Psoas muscle (tissue), 7 donors: ENCODE measurements at regions not wholly inside any gene's neighbourhood (a gene's known extent, or its start where the extent isn't known, plus 50 kb on each side); places are given as distances from the start of the nearest gene placed in this dataset.

Experiments used
- ATAC-seq, 4 donors: fragments of 200-7000 bp; cut with Tn5 transposase; one replicate each; pipeline ENCODE4 v1.9.1; 2020; ENCODE audit warnings: moderate library complexity in 3 of 4, mild to moderate bottlenecking in 2 of 4
- DNase-seq, 2 donors: peaks; one replicate each; pipeline ENCODE4 v3.0.0-alpha.2; 2020
- H3K27ac ChIP-seq: fragments of 200-600 bp; one replicate; pipeline ENCODE4 v1.8.0; 2022
- H3K27me3 ChIP-seq, 3 donors: fragments of 200-600 bp in 1 of 3; one replicate each; pipeline versions ENCODE4 v1.6.1 to v1.8.0; 2013 to 2022; ENCODE audit warnings: low read length in 2 of 3, mild to moderate bottlenecking in 2 of 3, moderate library complexity in 1 of 3; ENCODE audit not compliant: insufficient read depth in 3 of 3
- H3K36me3 ChIP-seq, 2 donors: fragments of 200-600 bp in 1 of 2; one replicate each; pipeline versions ENCODE4 v1.6.1 to v1.8.0; 2013 to 2022; ENCODE audit warnings: low read depth in 1 of 2, mild to moderate bottlenecking in 1 of 2, moderate library complexity in 1 of 2; ENCODE audit not compliant: insufficient read depth in 1 of 2
- H3K4me1 ChIP-seq: fragments of 200-600 bp; one replicate; pipeline ENCODE4 v1.8.0; 2022
- H3K4me3 ChIP-seq: fragments of 200-600 bp; one replicate; pipeline ENCODE4 v1.8.0; 2022; ENCODE audit warnings: mild to moderate bottlenecking
- H3K9me3 ChIP-seq: fragments of 200-600 bp; one replicate; pipeline ENCODE4 v1.8.0; 2022
- CTCF ChIP-seq: fragments of 200-600 bp; IDR thresholded peaks from one replicate; pipeline ENCODE4 v1.8.0; 2022; ENCODE audit warnings: antibody characterized with exemption
- WGBS, 3 donors: extraction: QIAGEN DNeasy Blood & Tissue Kit; methylation state at CpG; one replicate each; pipeline versions ENCODE4 v1.1.6 to v1.1.7; 2013; 5-methylcytosine and 5-hydroxymethylcytosine counted together
- intact Hi-C, 2 donors: fragments of 100-400 bp; cut with DNase I; formaldehyde crosslinking; loops; one replicate each; pipeline versions ENCODE4 v1.11.0 to v1.14.2; 2022
- donor health status: healthy with polysubstance abuse.
- donor health status: DM: no; HTN: no; CAD: no; lungs with moderate emphysema.
- donor health status: Bipolar disorder and iron deficiency.
- donor health status: healthy.
- donor health status: DM: yes; HTN: yes; CAD: no.
- donor health status: DM: no; HTN: no; CAD: no.
- donor health status: DM: yes; HTN: yes; CAD: no.

- no peak for TF ChIP-seq CTCF
- ATAC-seq = peak in 1 of 4 donors; percentile 57
- H3K9me3 ChIP-seq = no peaks in the 10 kb centered on the region
Observed at GRCh38 chr6:159490298-159490937, 202.6 kb downstream of the SOD2 start.

GRCh38 chr6:159487636-159488035, 205.4 kb downstream of the SOD2 start:
- Histone ChIP-seq H3K27me3 (no peaks in the 10 kb centered on the region), H3K27ac (no peak overlapping the region), H3K4me3 (no peak overlapping the region), H3K4me1 (no peaks in the 10 kb centered on the region), H3K9me3 (no peaks in the 10 kb centered on the region), H3K36me3 (no peaks in the 10 kb centered on the region)
- DNase-seq (no peak), ATAC-seq (no peak)
- TF ChIP-seq CTCF = no peak
- 59 to 86% (median 69%) methylated on average over 2 of the region's 2 CpGs for WGBS, 3 donors
- intact Hi-C loops = no loop called here

More at GRCh38 chr6:159490298-159490937, 202.6 kb downstream of the SOD2 start:
- Histone ChIP-seq H3K4me1 (no peaks in the 10 kb centered on the region), H3K27me3 (no peaks in the 10 kb centered on the region), H3K4me3 (no peak overlapping the region), H3K27ac (no peak overlapping the region), H3K36me3 (no peaks in the 10 kb centered on the region)
- intact Hi-C loops = no loop called here
- 34 to 52% (median 40%) methylated on average over 6 of the region's 6 CpGs for WGBS, 3 donors
- DNase-seq = peak; percentile 48 to 72

- no peaks in the 10 kb centered on the region for H3K4me1 ChIP-seq
- no peak for ATAC-seq
- 72 to 81% (median 72%) methylated on average over 3 of the region's 3 CpGs for WGBS, 3 donors
- no peak overlapping the region for H3K4me3 ChIP-seq
- H3K9me3 ChIP-seq = no peaks in the 10 kb centered on the region
- peaks cover 0 to 5% (median 0%) of the 10 kb centered on the region in 3 donors for H3K27me3 ChIP-seq
- TF ChIP-seq CTCF = no peak
- intact Hi-C loops = no loop called here
- no peak overlapping the region for H3K27ac ChIP-seq
- H3K36me3 ChIP-seq = no peaks in the 10 kb centered on the region
- no peak for DNase-seq
Observed at GRCh38 chr6:159483259-159483658, 209.8 kb downstream of the SOD2 start.

- WGBS, 3 donors = 76 to 86% (median 77%) methylated on average over 1 of the region's 1 CpG
- no peaks in the 10 kb centered on the region for H3K4me1 ChIP-seq
- no peak for TF ChIP-seq CTCF
- no peak overlapping the region for H3K27ac ChIP-seq
- ATAC-seq (no peak), DNase-seq (no peak)
- intact Hi-C loops = no loop called here
- no peak overlapping the region for H3K4me3 ChIP-seq
- H3K36me3 ChIP-seq = no peaks in the 10 kb centered on the region
- H3K9me3 ChIP-seq = no peaks in the 10 kb centered on the region
- peaks cover 0 to 5% (median 0%) of the 10 kb centered on the region in 3 donors for H3K27me3 ChIP-seq
Observed at GRCh38 chr6:159481897-159482296, 211.1 kb downstream of the SOD2 start.

GRCh38 chr6:159480471-159480870, 212.6 kb downstream of the SOD2 start:
- no peaks in the 10 kb centered on the region for H3K9me3 ChIP-seq
- ATAC-seq = no peak
- no peak for DNase-seq
- intact Hi-C loops = no loop called here
- 85 to 93% (median 86%) methylated on average over 8 of the region's 8 CpGs for WGBS, 3 donors
- H3K27ac ChIP-seq = no peak overlapping the region
- H3K27me3 ChIP-seq = peaks cover 0 to 5% (median 0%) of the 10 kb centered on the region in 3 donors
- TF ChIP-seq CTCF = no peak
- H3K4me1 ChIP-seq = no peaks in the 10 kb centered on the region
- no peak overlapping the region for H3K4me3 ChIP-seq
- no peaks in the 10 kb centered on the region for H3K36me3 ChIP-seq
